HEK293 (cell line): ENCODE measurements at regions not wholly inside any gene's neighbourhood (a gene's known extent, or its start where the extent isn't known, plus 50 kb on each side); places are given as distances from the start of the nearest gene placed in this dataset.
"Not testable (repeated sequence)": the region's sequence is repeated elsewhere in the genome, so short reads cannot be mapped to it uniquely, and the experiment has no call there.

Experiments used
- CTCF ChIA-PET: fragments of 350-600 bp; formaldehyde crosslinking; extraction: SDS; loops from one replicate; lab custom pipeline; 2021; ENCODE audit warnings: antibody characterized with exemption; lab: Yijun Ruan, JAX
- POLR2A ChIA-PET: fragments of 300-600 bp; formaldehyde crosslinking; extraction: SDS; loops from one replicate; lab custom pipeline; 2020; ENCODE audit warnings: antibody characterized with exemption, inconsistent platforms; lab: Yijun Ruan, JAX
- H3K27ac ChIP-seq: fragments of 200-500 bp; sonication (Bioruptor generic); 2 replicates; pipeline ENCODE4 v1.5.1; 2014; ENCODE audit warnings: low read depth, low read length, control low read depth, inconsistent platforms; ENCODE audit errors: extremely low read depth
- H3K36me3 ChIP-seq, 2 experiments: fragments of 200-500 bp in 1 of 2; sonication (Bioruptor generic) in 1 of 2; 1 replicate in 1 of 2; 2 replicates in 1 of 2; pipeline ENCODE4 v1.5.1; 2014 to 2017; ENCODE audit warnings: inconsistent platforms in 2 of 2, low read length in 2 of 2; ENCODE audit not compliant: control insufficient read depth in 2 of 2, insufficient read depth in 1 of 2
- H3K4me1 ChIP-seq: fragments of 200-500 bp; sonication (Bioruptor generic); 2 replicates; pipeline ENCODE4 v1.5.1; 2014; ENCODE audit warnings: mild to moderate bottlenecking, low read length, inconsistent platforms; ENCODE audit not compliant: control insufficient read depth, insufficient read depth
- H3K4me3 ChIP-seq: 2 replicates; pipeline ENCODE4 v1.5.1; 2011; ENCODE audit warnings: low read depth, mild to moderate bottlenecking, control low read depth, low read length, moderate library complexity
- H3K9me3 ChIP-seq: fragments of 200-500 bp; sonication (Bioruptor generic); 2 replicates; pipeline ENCODE4 v1.5.1; 2014; ENCODE audit warnings: low read depth, low read length, inconsistent platforms; ENCODE audit not compliant: control insufficient read depth, insufficient read depth
- KLF10 ChIP-seq: fragments of 450-650 bp; IDR thresholded peaks from 2 replicates; pipeline ENCODE4 v1.5.1; 2018; ENCODE audit warnings: missing biosample characterization, mild to moderate bottlenecking, missing genetic modification characterization
- KLF9 ChIP-seq: fragments of 450-650 bp; formaldehyde crosslinking; IDR thresholded peaks from 2 replicates; pipeline ENCODE4 v1.5.1; 2016; ENCODE audit warnings: missing biosample characterization, missing genetic modification characterization, low read depth
- MZF1 ChIP-seq: fragments of 450-650 bp; formaldehyde crosslinking; IDR thresholded peaks from 2 replicates; pipeline ENCODE4 v1.5.1; 2017; ENCODE audit warnings: missing biosample characterization, missing genetic modification characterization, borderline replicate concordance
- OVOL3 ChIP-seq: fragments of 450-650 bp; formaldehyde crosslinking; IDR thresholded peaks from 2 replicates; pipeline ENCODE4 v1.5.1; 2016; ENCODE audit warnings: missing biosample characterization, missing genetic modification characterization
- SETDB1 ChIP-seq: IDR thresholded peaks from one replicate; pipeline ENCODE4 v1.6.1; 2017; ENCODE audit warnings: mild to moderate bottlenecking, low read length, moderate library complexity, mixed read lengths; ENCODE audit not compliant: insufficient read length
- SP2 ChIP-seq: fragments of 450-650 bp; formaldehyde crosslinking; IDR thresholded peaks from 2 replicates; pipeline ENCODE4 v1.5.1; 2016; ENCODE audit warnings: missing biosample characterization, missing genetic modification characterization
- SP7 ChIP-seq: fragments of 450-650 bp; formaldehyde crosslinking; IDR thresholded peaks from 2 replicates; pipeline ENCODE4 v1.5.1; 2016; ENCODE audit warnings: missing biosample characterization, missing genetic modification characterization
- WT1 ChIP-seq: fragments of 450-650 bp; formaldehyde crosslinking; IDR thresholded peaks from 2 replicates; pipeline ENCODE4 v1.5.1; 2016; ENCODE audit warnings: missing biosample characterization, missing genetic modification characterization
- ZFP69B ChIP-seq: fragments of 450-650 bp; formaldehyde crosslinking; IDR thresholded peaks from 2 replicates; pipeline ENCODE4 v1.5.1; 2016; ENCODE audit warnings: missing biosample characterization, missing genetic modification characterization
- ZNF24 ChIP-seq: fragments of 450-650 bp; formaldehyde crosslinking; IDR thresholded peaks from 2 replicates; pipeline ENCODE4 v1.5.1; 2016; ENCODE audit warnings: missing biosample characterization, missing genetic modification characterization
- ZNF350 ChIP-seq: fragments of 450-650 bp; formaldehyde crosslinking; IDR thresholded peaks from 2 replicates; pipeline ENCODE4 v1.5.0; 2017; ENCODE audit warnings: missing biosample characterization, mild to moderate bottlenecking, missing genetic modification characterization
- ZNF561 ChIP-seq: fragments of 450-650 bp; IDR thresholded peaks from 2 replicates; pipeline ENCODE4 v1.5.1; 2018; ENCODE audit warnings: missing biosample characterization, missing genetic modification characterization, borderline replicate concordance
- ZNF629 ChIP-seq: fragments of 450-650 bp; formaldehyde crosslinking; IDR thresholded peaks from 2 replicates; pipeline ENCODE4 v1.5.1; 2017; ENCODE audit warnings: missing biosample characterization, missing genetic modification characterization
- ZSCAN30 ChIP-seq: fragments of 450-650 bp; IDR thresholded peaks from 2 replicates; pipeline ENCODE4 v1.5.1; 2018; ENCODE audit warnings: missing biosample characterization, mild to moderate bottlenecking, missing genetic modification characterization, moderate library complexity
- TF ChIP-seq, protein P1 (sequence below): fragments of 450-650 bp; formaldehyde crosslinking; optimal IDR thresholded peaks from 2 replicates; pipeline ENCODE3; 2016; ENCODE audit warnings: missing biosample characterization, mild to moderate bottlenecking, missing genetic modification characterization
- TF ChIP-seq, protein P2 (sequence below): fragments of 450-650 bp; formaldehyde crosslinking; IDR thresholded peaks from 2 replicates; pipeline ENCODE4 v1.5.1; 2017; ENCODE audit warnings: missing biosample characterization, missing genetic modification characterization
- TF ChIP-seq, protein P3 (sequence below): fragments of 450-650 bp; formaldehyde crosslinking; IDR thresholded peaks from 2 replicates; pipeline ENCODE4 v1.5.1; 2016; ENCODE audit warnings: missing biosample characterization, missing genetic modification characterization
- TF ChIP-seq, protein P4 (sequence below): fragments of 450-650 bp; formaldehyde crosslinking; IDR thresholded peaks from 2 replicates; pipeline ENCODE4 v1.5.1; 2016; ENCODE audit warnings: missing biosample characterization, missing genetic modification characterization
- TF ChIP-seq, protein P5 (sequence below): fragments of 450-650 bp; formaldehyde crosslinking; IDR thresholded peaks from 2 replicates; pipeline ENCODE4 v1.5.1; 2016; ENCODE audit warnings: missing biosample characterization, missing genetic modification characterization

DNA sequence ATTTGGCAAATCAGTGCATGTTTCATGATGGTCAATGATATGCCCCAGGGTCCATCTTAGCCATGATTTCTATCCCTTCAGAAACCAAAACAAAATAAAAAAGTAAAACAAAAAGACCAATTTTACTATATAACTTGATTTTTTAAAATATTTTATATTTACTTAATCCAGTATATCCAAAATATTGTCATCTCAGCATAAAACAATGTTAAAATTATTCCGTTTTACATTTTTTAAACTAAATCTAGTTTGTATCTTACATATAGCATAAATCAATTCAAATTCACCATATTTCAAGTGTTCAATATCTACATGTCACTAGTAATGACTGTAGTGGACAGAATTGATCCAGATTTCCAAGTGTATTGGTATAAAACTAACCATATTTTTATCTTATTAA is 277.7 kb upstream of the ZNF322 start:
- H3K4me1 ChIP-seq, POLR2A ChIA-PET, H3K36me3 ChIP-seq, H3K9me3 ChIP-seq, CTCF ChIA-PET, H3K27ac ChIP-seq, H3K4me3 ChIP-seq: not testable (repeated sequence)

DNA sequence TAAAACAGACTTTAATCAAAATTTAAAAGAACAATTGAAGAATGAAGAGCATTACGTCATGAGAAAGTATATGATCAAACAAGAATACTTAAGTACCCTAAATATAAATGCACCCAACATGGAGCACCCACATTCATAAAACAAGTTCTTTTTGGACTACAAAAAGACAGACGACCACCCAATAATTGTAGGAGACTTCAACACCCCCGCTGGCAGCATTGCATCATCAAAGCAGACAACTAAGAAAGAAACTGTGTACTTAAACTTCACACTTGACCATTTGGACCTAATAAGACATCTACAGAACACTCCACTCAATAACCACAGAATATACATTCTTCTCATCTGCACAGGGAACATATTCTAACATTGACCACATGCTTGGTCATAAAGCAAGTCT is 291.7 kb upstream of the ZNF322 start:
- H3K36me3 ChIP-seq, H3K4me3 ChIP-seq, H3K4me1 ChIP-seq, H3K9me3 ChIP-seq, CTCF ChIA-PET, POLR2A ChIA-PET, H3K27ac ChIP-seq: not testable (repeated sequence)

DNA sequence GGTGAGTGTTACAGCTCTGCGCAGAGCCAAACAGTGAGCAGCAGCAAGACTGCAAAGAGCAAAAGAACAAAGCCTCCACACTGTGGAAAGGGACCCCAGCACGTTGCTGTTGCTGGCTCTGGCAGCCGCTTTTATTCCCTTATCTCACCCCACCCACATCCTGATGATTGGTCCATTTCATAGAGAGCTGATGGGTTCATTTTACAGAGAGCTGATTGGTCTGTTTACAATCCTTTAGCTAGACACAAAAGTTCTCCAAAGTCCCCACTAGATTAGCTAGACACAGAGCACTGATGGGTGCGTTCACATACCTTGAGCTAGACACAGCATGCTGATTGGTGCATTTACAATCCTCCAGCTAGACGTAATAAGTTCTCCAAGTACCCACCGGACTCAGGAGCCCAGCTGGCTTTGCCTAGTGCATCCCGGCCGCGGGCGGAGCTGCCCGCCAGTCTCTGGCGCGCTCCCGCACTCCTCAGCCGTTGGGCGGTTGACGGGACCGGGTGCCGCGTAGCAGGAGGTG is 291.4 kb upstream of the PRSS16 start:
- POLR2A ChIA-PET, result interaction anchor here (0.7 to 0.8 kb wide), 2 partner anchors 136 to 176 kb away, joined by 3 read pairs; a partner anchor contains a TSS
- CTCF ChIA-PET, result interaction anchor here (1.3 kb wide), 1 partner anchor 203 kb away, joined by 3 read pairs; no protein-coding TSS in a partner anchor
- not testable (repeated sequence) for H3K36me3 ChIP-seq, H3K27ac ChIP-seq, H3K9me3 ChIP-seq, H3K4me1 ChIP-seq
- TF ChIP-seq SETDB1 (peak; percentile 67), ZNF629 (peak; percentile 50; the same call in 1 of the 2 replicates), ZNF350 (0 out of 2 replicates have a peak, but pooled peaks have one; percentile 77), SP2 (tag by site-specific recombination) (peak; percentile 64)
- TF ChIP-seq, protein P1, sequence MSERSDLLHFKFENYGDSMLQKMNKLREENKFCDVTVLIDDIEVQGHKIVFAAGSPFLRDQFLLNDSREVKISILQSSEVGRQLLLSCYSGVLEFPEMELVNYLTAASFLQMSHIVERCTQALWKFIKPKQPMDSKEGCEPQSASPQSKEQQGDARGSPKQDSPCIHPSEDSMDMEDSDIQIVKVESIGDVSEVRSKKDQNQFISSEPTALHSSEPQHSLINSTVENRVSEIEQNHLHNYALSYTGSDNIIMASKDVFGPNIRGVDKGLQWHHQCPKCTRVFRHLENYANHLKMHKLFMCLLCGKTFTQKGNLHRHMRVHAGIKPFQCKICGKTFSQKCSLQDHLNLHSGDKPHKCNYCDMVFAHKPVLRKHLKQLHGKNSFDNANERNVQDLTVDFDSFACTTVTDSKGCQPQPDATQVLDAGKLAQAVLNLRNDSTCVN (tag by site-specific recombination), result peak; percentile 39
- TF ChIP-seq, protein P2, sequence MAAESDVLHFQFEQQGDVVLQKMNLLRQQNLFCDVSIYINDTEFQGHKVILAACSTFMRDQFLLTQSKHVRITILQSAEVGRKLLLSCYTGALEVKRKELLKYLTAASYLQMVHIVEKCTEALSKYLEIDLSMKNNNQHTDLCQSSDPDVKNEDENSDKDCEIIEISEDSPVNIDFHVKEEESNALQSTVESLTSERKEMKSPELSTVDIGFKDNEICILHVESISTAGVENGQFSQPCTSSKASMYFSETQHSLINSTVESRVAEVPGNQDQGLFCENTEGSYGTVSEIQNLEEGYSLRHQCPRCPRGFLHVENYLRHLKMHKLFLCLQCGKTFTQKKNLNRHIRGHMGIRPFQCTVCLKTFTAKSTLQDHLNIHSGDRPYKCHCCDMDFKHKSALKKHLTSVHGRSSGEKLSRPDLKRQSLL (tag by site-specific recombination), result peak; percentile 87; the same call in 1 of the 2 replicates
- peak overlapping the region; percentile 56 for H3K4me3 ChIP-seq

DNA sequence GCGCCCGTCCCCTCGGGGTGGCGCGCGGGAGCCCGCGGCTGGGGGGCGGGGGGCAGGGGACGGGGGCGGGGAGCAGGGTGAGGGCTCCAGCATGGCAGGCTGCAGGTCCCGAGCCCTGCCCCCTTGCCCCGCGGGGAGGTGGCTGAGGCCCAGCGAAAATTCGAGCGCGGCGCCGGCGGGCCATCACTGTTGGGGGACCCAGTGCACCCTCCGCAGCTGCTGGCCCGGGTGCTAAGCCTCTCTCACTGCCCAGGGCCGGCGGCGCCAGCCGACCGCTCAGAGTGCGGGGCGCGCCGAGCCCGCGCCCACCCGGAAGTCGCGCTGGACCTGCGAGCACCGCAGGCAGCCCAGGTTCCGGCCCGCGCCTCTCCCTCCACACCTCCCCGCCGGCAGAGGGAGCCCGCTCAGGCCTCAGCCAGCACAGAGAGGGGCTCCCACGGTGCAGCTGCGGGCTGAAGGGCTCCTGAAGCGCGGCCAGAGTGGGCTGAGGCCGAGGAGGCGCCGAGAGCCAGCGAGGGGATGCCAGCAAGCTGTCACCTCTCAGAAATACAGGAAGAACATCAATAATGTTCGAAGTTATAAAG is 290.8 kb upstream of the PRSS16 start:
- not testable (repeated sequence) for H3K9me3 ChIP-seq, H3K36me3 ChIP-seq, H3K4me1 ChIP-seq
- POLR2A ChIA-PET, result interaction anchor here (0.7 to 0.8 kb wide), 2 partner anchors 135 to 176 kb away, joined by 3 read pairs; a partner anchor contains a TSS
- H3K4me3 ChIP-seq, result peak overlapping the region; percentile 56
- peak overlapping the region; percentile 53; the same call in 1 of the 2 replicates for H3K27ac ChIP-seq
- CTCF ChIA-PET, result interaction anchor here (0.7 to 1.3 kb wide), 2 partner anchors 123 to 203 kb away, joined by 3 to 4 read pairs; no protein-coding TSS in a partner anchor
- TF ChIP-seq SP7 (0 out of 2 replicates have a peak, but pooled peaks have one; percentile 50), ZNF561 (peak; percentile 89), ZFP69B (tag by site-specific recombination) (peak; percentile 35; the same call in 1 of the 2 replicates), ZSCAN30 (tag by site-specific recombination) (peak; percentile 93), KLF10 (tag by site-specific recombination) (peak; percentile 28; the same call in 1 of the 2 replicates), OVOL3 (tag by site-specific recombination) (peak; percentile 24; the same call in 1 of the 2 replicates), KLF9 (peak; percentile 60), MZF1 (tag by site-specific recombination) (peak; percentile 50; the same call in 1 of the 2 replicates), ZNF24 (tag by site-specific recombination) (peak; percentile 72), WT1 (peak; percentile 47; the same call in 1 of the 2 replicates)
- TF ChIP-seq, protein P3, sequence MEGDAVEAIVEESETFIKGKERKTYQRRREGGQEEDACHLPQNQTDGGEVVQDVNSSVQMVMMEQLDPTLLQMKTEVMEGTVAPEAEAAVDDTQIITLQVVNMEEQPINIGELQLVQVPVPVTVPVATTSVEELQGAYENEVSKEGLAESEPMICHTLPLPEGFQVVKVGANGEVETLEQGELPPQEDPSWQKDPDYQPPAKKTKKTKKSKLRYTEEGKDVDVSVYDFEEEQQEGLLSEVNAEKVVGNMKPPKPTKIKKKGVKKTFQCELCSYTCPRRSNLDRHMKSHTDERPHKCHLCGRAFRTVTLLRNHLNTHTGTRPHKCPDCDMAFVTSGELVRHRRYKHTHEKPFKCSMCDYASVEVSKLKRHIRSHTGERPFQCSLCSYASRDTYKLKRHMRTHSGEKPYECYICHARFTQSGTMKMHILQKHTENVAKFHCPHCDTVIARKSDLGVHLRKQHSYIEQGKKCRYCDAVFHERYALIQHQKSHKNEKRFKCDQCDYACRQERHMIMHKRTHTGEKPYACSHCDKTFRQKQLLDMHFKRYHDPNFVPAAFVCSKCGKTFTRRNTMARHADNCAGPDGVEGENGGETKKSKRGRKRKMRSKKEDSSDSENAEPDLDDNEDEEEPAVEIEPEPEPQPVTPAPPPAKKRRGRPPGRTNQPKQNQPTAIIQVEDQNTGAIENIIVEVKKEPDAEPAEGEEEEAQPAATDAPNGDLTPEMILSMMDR (tag by site-specific recombination), result peak; percentile 65
- TF ChIP-seq, protein P4, sequence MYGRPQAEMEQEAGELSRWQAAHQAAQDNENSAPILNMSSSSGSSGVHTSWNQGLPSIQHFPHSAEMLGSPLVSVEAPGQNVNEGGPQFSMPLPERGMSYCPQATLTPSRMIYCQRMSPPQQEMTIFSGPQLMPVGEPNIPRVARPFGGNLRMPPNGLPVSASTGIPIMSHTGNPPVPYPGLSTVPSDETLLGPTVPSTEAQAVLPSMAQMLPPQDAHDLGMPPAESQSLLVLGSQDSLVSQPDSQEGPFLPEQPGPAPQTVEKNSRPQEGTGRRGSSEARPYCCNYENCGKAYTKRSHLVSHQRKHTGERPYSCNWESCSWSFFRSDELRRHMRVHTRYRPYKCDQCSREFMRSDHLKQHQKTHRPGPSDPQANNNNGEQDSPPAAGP (tag by site-specific recombination), result 0 out of 2 replicates have a peak, but pooled peaks have one; percentile 56
- TF ChIP-seq, protein P5, sequence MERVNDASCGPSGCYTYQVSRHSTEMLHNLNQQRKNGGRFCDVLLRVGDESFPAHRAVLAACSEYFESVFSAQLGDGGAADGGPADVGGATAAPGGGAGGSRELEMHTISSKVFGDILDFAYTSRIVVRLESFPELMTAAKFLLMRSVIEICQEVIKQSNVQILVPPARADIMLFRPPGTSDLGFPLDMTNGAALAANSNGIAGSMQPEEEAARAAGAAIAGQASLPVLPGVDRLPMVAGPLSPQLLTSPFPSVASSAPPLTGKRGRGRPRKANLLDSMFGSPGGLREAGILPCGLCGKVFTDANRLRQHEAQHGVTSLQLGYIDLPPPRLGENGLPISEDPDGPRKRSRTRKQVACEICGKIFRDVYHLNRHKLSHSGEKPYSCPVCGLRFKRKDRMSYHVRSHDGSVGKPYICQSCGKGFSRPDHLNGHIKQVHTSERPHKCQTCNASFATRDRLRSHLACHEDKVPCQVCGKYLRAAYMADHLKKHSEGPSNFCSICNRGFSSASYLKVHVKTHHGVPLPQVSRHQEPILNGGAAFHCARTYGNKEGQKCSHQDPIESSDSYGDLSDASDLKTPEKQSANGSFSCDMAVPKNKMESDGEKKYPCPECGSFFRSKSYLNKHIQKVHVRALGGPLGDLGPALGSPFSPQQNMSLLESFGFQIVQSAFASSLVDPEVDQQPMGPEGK (tag by site-specific recombination), result 0 out of 2 replicates have a peak, but pooled peaks have one; percentile 33
